ENCODE measurements at regions not wholly inside any gene's neighbourhood (a gene's known extent, or its start where the extent isn't known, plus 50 kb on each side); places are given as distances from the start of the nearest gene placed in this dataset.

DNA sequence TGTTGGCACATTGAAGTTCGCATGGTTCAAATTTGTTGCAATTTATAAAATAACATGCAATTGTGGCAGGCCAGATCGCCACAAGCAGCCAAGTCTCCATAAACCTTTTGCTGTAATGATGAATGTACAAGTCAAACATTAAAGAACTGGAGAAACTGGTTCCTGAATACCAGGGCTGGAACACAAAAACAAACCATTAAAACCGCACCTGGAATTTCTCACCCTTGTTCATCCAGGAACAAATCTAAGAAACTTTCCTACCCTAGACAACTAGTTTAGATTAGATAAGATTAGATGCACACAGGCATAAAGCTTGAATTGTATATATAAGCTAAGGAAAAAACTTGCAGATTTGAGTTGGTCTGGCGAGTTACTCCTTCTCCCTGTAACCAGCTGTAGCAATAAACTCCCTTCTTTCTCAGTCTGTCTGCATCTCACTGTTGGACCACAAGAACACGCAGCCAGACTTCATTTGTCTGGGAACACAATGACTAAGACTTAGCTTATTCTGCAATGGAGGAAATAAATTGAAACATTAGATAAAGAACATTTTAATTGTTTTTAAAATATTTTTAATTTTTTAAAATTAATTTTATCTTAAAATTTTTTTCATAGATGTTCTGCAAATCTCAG, 1835.5 kb upstream of the LRRTM1 start:
- TF ChIP-seq, protein P1, sequence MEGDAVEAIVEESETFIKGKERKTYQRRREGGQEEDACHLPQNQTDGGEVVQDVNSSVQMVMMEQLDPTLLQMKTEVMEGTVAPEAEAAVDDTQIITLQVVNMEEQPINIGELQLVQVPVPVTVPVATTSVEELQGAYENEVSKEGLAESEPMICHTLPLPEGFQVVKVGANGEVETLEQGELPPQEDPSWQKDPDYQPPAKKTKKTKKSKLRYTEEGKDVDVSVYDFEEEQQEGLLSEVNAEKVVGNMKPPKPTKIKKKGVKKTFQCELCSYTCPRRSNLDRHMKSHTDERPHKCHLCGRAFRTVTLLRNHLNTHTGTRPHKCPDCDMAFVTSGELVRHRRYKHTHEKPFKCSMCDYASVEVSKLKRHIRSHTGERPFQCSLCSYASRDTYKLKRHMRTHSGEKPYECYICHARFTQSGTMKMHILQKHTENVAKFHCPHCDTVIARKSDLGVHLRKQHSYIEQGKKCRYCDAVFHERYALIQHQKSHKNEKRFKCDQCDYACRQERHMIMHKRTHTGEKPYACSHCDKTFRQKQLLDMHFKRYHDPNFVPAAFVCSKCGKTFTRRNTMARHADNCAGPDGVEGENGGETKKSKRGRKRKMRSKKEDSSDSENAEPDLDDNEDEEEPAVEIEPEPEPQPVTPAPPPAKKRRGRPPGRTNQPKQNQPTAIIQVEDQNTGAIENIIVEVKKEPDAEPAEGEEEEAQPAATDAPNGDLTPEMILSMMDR (conservative IDR thresholded peaks at IDR 0.05; ENCODE audit: low read depth, low read length) = no peak
- no peak for TF ChIP-seq EZH2 (IDR thresholded peaks at IDR 0.05; ENCODE audit: borderline replicate concordance, low read depth, low read length, poor library complexity, severe bottlenecking)

Data from A673 (cell line).